HG03571 (cell line): ENCODE measurements at regions not wholly inside any gene's neighbourhood (a gene's known extent, or its start where the extent isn't known, plus 50 kb on each side); places are given as distances from the start of the nearest gene placed in this dataset.
"Not testable (repeated sequence)": the region's sequence is repeated elsewhere in the genome, so short reads cannot be mapped to it uniquely, and the experiment has no call there.

Experiments used
- ATAC-seq: cut with Tn5 transposase; IDR thresholded peaks from one replicate; pipeline ENCODE4 v1.9.1; 2021; ENCODE audit not compliant: unreplicated experiment

DNA sequence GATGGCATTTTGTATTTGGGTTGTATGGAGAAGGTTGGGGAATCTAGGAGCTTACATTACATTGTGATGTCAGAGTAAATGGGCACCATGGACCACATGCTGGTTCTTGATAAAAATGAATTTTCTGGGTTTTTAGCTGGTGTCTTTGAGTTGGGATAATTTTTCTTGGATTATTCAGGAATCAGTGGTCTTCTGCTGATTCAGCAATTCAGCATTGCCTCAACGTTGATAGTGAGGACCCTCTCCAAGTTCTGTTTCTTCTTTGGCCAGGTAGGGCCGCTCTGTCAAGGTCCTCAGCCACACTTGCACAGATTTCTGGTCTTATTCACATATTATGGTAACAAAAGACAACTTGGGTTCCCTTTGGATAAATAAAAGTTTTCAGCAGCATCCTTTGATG, 312.0 kb upstream of the TPK1 start:
- no peak for ATAC-seq

DNA sequence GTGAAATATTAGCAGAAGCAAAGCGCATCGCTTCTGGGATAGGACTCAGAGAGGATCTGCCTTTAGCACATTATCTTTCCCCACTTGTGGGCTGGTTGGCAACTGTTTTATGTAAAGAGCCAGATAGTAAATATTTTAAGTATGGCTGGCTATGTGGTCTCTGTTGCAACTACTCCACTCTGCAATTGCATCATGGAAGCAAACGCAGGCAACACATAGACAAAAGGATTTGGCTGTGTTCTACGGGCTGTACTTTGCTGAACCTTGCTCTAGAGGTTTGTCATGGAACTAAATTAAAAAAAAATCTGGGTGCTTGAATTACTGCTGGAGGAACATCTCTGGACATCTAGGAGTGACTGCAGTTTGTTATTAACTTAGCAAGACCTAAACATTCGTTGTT, 307.8 kb upstream of the TPK1 start:
- ATAC-seq, result no peak

DNA sequence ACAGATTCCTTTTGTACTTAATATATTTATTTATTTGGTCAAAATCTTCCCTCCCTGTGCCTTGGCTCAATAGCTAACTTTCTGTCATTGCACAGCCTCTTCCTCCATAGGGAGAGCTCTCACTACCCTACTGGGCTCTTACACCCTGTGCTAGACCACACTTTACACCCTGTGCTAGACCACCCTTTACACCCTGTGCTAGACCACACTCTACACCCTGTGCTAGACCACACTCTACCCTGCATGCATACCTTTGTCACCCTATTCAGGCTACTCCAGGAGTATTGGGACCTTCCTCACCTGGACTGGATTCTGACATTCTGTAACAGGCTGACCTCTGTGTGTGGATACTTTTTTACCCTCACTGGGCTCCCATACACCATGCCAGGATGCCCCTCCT, 298.5 kb upstream of the TPK1 start:
- ATAC-seq, result no peak

DNA sequence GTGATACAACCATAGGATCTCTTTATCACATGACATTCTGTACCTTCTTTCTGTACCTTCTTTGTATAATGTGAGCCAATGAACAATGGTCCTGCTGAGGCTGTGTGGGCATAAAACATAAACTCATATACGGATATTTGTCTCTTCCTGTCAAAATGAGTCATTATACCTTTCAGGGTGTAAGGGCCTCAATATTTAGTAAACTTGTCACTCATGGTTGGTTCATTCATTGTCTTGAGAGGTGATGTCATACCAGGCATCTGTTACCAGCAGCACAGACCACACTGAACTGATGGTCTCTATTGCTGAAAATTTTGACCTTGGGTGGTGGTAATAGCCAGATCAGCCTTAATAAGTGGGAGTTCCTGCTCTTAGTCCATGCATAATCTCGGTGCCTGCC, 287.6 kb upstream of the TPK1 start:
- no peak for ATAC-seq

DNA sequence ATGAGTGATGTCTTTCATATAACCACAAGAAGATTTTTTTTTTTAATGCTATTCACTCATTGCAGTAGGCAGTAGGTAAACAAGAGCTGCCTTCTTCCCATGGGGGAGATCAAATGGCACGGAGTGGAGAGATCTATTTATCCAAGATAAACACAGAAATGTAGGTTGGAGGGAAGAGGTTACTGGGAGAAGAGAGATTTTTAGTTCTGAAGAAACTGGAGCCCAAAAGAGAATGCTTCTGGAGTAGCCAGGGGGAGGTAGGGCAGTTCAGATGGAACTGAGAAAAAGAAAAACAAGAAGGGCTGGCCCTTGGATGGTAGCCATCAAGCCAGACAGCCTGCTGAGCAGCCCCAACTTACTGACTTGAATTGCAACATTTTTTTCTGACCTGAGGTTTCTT, 270.1 kb upstream of the TPK1 start:
- ATAC-seq, result no peak

DNA sequence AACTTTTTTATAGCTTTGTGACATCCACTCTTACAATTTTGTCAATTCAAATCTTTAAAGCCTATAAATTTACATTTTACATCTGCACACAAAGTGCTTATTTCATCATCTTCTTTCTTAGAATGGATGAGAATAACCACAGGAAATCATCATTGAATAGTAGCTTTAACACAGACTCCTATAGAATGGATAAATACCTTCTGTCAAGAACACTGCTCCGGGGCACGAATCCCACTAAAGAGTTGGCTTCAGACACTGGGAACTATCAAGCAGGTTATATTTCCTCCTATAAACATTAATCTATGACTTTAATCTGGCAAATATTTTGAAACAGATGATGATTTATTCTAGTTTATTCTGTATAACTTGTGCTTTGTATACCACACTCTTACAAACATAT, 269.7 kb upstream of the TPK1 start:
- no peak for ATAC-seq

DNA sequence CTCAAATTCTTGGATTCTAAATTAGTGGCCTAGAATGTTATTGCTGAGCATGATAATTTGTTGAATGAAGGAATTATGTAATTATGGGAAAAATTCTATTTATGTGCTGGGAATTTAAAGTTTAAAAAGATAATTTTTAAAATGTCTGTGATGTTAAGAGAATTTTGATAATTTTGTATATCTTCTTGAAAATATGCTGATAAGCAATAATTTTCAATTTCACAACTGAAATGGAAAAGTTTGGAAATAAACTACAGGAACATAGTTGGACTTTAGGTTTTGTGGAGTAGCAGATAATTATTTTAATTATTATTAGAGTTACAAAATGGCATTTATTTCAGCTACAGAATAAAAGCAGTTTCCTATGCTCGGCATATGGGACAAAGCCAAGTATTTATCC, 268.5 kb upstream of the TPK1 start:
- no peak for ATAC-seq

DNA sequence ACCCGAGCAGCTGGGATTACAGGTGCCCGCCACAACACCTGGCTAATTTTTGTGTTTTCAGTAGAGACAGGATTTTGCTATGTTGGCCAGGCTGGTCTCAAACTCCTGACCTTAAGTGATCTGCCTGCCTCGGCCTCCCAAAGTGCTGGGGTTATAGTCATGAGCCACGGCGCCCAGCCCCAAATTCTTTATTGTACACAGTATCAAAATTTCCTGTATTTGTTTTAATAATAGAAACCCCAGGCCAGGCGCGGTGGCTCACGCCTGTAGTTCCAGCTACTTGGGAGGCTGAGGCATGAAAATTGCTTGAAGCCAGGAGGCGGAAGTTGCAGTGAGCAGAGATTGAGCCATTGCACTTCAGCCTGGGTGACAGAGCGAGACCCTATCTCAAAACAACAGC, 266.3 kb upstream of the TPK1 start:
- not testable (repeated sequence) for ATAC-seq

DNA sequence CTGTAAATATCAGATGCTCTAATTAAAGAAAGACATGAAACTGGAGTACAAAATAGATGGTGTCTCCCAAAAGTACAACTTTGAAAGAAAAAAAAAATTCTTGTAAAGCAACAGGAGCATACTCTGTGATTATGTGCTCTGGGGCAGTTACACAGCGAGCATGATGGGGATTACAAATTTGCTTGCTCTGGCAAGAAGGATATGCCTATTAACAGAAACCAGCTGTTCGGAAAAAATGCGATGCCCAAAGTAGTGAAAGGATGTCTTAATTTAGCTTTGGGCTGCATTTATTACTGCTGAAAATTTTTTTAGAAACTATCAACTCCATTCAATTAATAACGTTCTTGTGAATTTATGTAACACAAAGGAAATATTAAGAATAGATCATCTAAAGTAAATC, 256.9 kb upstream of the TPK1 start:
- ATAC-seq, result no peak

DNA sequence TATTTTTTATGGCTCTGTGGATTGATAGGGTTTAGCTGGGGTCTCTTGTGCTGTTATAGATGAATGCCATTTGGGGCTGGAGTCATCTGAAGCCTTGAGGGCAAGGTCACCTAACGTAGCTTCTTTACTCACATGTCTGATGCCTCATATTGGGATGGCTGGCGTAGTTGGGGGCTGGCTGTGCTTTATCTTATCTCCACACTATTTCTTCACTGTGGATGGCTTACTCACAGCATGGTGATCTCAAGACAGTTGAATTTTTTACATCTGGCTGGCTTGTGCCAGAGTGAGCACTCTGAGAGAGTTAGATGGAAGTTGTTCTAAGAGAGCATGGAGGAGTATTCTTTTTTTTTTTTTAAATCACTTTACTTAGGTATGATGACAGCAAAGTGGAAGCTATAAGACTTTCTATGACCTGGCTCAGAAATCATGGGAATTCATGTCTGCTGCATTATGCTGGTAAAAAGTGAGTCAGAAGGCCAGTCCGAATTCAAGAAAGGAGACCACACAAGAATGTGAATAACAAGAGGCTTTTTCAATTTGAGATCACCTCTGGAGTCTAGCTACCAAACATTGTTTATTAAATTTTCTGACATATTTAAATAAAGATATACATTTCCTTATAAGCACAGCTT, 252.4 kb upstream of the TPK1 start:
- ATAC-seq, result no peak

DNA sequence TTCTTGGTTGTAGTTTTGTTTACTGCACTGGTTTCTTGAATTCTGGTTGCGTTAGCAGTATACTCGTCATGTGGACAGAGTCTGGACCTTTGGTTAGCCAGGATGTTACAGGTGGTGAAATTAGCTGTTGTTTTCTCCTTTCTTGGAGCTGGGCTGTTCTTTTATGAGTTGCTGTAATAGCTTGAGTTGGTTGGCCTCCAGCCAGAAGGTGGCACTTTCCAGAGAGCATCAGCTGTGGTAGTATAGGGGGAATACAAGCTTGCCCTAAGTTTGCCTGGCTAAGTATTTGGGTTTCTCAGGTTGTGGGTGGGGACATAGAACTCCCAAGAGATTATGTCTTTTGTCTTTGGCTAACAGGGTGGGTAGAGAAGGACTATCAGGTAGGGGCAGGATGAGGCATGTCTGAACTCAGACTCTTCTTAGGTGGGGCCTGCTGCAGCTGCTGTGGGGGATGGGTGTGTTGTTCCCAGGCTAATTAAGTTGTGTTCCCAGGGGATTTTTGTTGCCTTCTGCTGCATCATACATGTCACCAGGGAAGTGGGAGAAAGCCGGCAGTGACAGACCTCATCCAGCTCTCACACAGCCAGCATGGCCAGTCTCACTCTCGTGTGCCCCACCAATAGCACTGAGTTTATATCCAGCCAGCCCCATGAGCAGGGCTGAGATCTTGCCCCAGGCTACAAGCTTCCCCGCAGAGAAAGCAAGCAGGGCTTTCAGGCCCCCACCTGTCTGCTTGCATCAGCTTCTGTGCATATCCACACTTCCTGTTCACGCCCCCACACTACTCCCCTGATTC, 246.7 kb upstream of the TPK1 start:
- no peak for ATAC-seq

DNA sequence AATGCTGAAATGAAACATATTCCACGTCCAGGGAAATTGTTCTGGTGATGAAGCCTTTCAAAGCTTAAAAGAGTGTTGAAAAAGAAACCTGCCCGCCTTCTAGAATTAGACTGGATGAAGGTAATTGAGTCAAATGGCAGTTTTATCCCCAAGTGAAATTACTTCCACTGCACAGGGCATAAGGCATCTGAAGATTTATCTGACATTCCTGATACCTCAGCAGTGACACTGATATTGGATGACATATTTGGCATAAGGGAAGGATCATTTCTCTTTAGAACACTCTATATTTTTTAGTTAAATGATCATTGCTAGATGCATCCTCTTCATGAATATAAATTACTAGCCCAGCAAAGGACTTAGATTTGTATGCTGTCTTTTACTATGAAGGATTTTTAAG, 229.6 kb upstream of the TPK1 start:
- ATAC-seq, result no peak

DNA sequence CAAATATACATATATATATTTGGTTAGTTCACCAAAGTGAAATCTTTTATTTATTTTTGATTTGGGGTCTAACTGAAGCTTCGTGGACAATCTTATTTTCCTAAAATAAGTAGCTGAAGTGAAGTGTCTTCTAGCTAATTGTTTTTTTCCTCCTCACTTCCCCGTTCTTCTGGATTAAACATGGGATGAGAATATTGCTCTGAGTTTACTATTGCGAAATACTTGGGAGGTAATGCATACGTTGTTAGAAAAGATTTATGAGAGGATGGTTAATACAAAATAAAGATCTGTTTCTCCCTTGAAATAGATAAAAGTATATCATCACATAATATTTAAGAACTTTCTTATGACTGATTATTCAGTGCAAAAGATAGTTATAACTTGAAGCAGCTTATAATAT, 228.3 kb upstream of the TPK1 start:
- no peak for ATAC-seq

DNA sequence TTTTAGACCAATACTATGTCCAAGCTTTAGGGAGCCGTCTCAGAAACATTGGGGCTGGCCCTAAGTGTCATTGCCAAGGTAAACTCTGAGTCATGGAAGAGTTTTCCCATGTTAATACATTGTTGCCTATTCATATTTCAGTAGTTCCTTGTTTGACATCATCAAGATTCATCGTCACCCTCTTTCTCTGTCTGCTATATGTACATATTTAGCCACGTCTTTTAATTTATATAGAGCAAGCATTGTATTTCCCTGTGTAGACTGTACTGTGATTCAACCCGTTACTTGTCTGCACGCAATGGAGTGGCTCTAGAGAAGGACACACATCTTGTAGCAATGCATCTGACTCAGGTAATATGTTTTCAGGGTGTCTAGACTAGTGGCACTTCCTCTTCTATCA, 217.9 kb upstream of the TPK1 start:
- no peak for ATAC-seq

DNA sequence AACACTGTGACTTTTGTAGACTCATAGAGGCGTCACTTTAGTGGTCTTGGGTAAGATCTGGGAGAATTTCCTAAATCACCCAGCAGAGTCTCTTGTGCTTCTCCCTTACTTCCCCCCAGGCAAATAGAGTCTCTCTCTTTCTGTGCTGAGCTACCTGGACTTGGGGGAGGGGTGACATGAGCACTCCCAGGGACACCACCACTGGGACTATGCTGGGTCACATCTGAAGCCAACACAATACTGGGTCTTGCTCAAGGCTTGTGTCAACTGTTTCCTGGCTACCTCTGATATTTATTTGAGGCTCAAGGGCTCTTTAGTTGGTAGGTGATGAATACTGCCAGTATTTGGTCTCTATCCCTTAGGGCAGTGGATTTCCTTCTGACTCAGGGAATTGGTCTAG, 214.6 kb upstream of the TPK1 start:
- ATAC-seq, result no peak

DNA sequence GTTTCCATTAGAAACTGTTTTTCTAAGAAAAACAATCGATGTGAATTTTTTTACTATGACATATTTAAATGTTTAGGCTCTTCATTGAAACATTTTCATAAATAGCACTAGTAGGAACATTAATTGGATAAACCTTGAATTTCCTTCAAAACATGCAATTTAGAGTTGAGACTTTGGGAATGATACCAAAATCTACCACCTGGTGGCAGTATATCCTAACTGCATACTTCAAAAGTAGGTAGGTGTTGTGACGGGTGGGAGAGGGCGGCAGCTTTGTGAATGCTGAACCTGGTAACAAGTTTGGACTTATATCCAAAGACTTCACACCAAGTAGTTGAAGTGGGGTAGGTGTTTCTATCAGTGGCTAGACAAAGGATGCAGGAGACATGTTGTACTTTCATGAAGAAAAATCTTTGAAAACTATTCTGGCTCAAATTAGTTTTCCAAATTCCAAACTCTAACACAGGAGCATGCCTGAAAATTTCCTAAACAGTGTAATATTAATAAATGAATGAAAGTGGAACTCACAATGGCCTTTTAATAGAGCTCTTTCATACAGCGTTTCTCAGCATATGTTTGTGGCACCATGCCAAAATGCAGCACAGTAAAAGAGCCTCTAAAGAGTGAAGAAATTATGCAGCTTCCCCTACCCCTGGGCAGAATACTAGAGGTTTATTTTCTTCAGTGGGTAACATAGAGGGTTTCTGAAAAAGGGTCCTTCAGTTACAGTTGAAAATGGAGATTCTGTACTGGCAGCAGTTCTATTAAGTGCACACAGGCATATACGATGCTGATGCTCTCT, 201.0 kb upstream of the TPK1 start:
- peak; percentile 85 for ATAC-seq

DNA sequence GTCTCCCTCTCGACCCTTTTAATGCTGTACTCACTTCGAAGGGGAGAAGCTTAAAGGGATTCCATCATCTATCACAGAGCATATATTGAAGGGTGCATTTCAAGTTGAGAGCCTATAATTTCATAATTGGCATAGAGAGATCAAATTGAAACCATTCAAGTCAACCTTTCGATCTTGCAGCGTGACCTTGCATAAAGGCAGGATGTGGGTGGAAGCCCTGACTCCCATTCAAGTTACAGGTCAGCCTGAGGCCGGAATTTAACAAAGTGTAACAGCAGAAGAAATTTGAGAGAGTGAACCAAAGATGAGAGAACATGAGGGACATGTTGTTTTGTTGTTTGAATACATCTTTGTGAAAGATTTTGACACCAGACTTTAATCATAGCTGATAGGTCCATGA, 195.3 kb upstream of the TPK1 start:
- ATAC-seq, result no peak

DNA sequence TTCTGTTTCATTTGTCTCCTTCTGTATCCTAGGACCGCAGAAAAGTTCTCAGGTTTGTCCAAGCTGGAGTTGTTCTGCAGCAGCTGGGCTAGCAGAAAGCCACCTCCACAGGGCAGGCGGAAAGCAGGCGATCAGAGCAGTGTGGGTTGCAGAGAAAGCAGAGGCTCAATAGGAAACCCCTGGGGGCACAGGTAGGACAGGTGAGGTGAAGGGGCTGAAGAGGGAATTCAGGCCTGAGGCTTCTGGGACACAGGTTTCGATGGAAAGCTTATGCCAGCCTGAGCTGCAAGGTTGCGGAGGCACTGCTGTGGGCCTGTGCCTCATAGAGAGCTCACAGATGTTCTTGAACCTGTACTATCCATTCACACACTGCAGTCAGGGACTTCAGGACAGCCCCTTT, 194.9 kb upstream of the TPK1 start:
- no peak for ATAC-seq

DNA sequence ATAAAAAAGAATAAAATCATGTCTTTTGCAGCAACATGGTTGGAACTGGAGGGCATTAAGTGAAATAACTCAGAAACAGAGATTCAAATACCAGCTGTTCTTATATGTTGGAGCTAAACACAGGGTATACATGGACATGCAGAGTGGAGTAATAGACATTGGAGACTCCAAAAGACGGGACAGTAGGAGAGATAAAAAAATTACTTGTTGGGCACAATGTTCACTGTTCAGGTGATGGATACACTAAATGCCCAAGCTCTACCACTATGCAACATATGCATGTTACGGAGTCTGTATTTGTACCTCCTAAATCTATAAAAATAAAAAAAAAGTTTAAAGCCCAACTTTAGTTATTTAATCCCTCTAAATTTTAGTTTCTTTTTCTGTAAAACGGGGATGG, 184.6 kb upstream of the TPK1 start:
- no peak for ATAC-seq

DNA sequence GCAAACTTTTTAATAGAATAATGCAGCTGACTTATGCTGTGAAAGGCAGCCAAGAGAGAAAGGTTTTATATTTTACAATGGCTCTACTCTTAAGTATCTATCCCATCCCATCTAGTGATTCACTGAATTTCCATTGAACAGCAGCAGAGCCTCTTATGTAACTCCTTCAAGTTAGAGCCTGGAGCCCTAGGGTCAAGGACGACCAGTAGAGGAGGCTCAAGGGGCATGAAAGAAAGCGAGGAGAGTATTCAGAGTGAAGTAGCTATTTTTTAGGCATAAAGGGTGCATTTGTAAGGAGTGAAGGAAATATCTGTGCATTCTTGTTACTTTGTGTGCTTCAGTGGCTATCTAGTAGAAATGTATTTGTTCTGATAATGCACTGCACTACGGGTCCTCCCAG, 180.2 kb upstream of the TPK1 start:
- ATAC-seq, result no peak

DNA sequence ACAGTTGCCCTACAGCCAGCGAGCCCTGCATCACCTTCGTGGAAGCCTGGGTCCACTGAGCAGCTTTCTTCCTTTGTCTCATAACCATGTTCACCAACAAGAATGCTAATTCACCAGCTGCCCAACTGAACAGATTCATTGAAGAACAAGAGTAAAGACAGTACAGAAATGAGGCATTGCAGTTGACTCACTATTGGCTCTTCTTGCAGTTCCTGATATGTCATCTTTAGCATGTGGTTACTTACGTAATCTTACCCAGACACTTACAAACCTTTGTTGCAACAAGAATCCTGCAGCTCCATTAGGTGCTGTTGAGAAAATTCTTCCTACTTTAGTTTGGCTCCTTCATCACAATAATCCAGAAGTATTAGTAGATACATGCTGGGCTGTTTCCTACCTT, 174.0 kb upstream of the TPK1 start:
- no peak for ATAC-seq

DNA sequence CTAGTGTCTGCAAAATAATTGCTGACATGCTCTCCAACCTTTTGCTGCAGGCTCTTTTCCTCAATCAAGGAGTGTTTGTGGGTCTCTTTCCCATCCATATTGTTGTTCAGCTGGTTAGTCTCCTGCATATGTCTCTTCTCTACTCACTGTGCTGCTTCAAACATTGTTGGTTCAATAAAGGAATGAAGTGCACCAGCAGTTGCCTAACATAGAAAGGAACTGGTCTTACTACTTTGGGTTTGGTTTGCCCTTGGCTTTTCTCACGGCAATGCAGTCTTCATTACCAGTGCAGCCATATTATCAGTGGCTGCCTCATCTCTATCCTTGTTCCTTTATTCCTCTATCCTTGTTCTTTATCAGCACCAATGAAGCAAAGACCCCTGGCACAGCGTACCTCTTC, 169.7 kb upstream of the TPK1 start:
- ATAC-seq, result no peak
